ENCODE measurements at regions not wholly inside any gene's neighbourhood (a gene's known extent, or its start where the extent isn't known, plus 50 kb on each side); places are given as distances from the start of the nearest gene placed in this dataset.

GRCh38 chr2:43098539-43098938 is 127.9 kb downstream of the ZFP36L2 start:
- no peak overlapping the region for H3K27ac ChIP-seq
- TF ChIP-seq, protein P1, sequence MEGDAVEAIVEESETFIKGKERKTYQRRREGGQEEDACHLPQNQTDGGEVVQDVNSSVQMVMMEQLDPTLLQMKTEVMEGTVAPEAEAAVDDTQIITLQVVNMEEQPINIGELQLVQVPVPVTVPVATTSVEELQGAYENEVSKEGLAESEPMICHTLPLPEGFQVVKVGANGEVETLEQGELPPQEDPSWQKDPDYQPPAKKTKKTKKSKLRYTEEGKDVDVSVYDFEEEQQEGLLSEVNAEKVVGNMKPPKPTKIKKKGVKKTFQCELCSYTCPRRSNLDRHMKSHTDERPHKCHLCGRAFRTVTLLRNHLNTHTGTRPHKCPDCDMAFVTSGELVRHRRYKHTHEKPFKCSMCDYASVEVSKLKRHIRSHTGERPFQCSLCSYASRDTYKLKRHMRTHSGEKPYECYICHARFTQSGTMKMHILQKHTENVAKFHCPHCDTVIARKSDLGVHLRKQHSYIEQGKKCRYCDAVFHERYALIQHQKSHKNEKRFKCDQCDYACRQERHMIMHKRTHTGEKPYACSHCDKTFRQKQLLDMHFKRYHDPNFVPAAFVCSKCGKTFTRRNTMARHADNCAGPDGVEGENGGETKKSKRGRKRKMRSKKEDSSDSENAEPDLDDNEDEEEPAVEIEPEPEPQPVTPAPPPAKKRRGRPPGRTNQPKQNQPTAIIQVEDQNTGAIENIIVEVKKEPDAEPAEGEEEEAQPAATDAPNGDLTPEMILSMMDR (conservative IDR thresholded peaks at IDR 0.05) = no peak

DNA sequence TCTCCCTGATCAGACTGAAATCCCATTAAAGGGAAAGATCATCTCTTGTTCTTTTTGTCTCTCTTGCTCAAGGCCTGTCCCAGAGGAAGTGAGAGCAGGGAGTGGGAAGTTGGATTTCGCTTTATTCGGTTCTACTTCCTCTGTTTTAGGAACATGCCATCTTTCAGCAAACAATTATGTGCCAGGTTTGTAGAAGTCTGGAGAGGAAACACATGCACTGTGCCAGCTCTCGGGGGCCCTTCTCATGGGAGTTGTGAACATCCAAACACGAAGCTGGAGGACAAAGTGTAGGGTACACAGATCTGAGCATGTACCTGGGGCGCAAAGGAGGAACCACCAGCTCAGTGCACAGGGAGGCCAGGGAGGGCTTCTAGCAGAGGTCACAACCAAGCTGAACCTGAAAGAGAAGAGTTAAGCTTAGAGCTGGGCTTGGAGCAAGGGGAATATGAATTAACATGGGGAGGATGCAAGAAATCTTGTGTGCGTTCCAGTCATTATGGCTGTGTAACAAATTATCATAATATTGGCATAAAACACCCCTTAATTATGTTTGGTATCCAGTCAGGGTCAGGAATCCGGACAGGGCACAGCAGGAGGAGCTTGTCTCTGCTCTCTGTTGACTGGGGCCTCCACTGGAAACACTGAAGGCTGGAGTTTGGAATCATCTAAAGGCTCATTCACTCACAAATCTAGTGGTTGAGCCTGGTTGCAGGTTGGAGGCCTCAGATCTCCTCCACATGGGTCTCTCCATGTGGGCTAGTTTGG is 128.6 kb downstream of the ZFP36L2 start:
- H3K27ac ChIP-seq = no peak overlapping the region
- TF ChIP-seq, protein P1 (conservative IDR thresholded peaks at IDR 0.05) = no peak

DNA sequence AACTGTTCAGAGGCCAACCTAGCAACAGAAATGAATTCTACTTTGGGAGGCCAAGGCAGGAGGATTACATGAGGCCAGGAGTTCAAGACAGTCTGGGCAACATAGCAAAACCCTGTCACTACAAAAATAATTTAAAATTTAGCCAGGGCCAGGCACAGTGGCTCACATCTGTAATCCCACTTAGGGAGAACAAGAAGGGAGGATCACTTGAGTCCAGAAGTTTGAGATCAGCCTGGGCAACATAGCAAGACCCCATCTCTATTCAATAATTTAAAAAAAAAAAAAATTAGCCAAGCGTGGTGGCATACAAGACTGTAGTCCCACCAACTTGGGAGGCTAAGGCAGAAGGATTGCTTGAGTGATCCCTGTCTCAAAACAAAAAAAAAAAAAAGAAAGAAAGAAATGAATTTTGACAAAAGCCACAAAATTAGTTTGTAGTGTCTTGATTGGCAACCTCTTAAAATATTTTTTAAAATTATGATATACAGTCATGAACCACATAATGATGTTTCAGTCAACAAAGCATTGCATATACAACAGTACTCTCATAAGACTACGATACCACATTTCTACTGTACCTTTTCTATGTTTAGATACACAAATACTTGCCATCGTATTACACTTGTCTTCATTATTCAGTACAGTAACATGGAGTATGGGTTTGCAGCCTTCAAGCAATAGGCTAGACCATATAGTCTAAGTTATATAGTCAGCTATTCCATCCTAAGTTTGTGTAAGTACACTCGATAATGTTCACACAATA is 130.7 kb downstream of the ZFP36L2 start:
- TF ChIP-seq, protein P1 (conservative IDR thresholded peaks at IDR 0.05) = no peak
- no peak overlapping the region for H3K27ac ChIP-seq

DNA sequence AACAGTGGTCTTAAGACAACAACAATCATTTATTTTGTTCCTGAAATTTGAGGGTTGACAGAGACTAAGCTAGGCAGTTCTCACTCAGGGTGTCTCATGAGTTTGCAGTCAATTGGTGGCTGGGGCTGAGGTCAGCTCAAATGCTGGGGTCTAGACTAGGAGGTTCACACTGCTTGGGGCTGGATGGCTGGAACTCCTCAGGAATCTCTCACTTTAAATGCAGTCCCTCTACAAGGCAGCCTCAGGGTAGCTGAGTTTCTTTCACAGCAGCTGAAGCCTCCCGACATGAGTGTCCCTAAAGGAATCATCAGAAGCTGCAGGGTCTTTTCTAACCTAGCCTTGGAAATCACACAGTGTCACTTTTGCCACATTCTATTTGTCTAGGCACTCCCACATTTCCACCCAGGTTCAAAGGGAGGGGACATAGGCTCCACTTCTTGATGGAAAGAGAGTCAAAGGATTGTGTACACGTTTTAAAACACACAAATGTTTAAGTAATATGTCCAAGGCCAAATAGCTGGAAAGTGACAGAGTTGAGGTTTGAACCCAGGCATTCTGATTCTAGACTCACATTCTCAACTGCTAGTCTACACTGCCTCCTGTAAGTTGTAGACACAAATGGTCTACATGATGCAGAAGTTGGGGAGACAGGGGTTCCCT is 133.8 kb downstream of the ZFP36L2 start:
- H3K27ac ChIP-seq = no peak overlapping the region
- TF ChIP-seq, protein P1 (conservative IDR thresholded peaks at IDR 0.05) = no peak

- no peak overlapping the region for H3K27ac ChIP-seq
- TF ChIP-seq, protein P1 (conservative IDR thresholded peaks at IDR 0.05) = no peak
Measured at GRCh38 chr2:43090317-43090716, 136.1 kb downstream of the ZFP36L2 start.

GRCh38 chr2:43088143-43089073 is 138.0 kb downstream of the ZFP36L2 start:
- no peak overlapping the region for H3K27ac ChIP-seq
- TF ChIP-seq, protein P1 (conservative IDR thresholded peaks at IDR 0.05) = no peak

Measured in VCaP (cell line).